Testis (tissue), 2 donors: ENCODE measurements at regions not wholly inside any gene's neighbourhood (a gene's known extent, or its start where the extent isn't known, plus 50 kb on each side); places are given as distances from the start of the nearest gene placed in this dataset.

Experiments
- DNase-seq: peaks from one replicate; pipeline ENCODE4 v3.0.0-alpha.2; 2019
- H3K27ac ChIP-seq, 2 donors: fragments of 200-600 bp; sonication (generic); one replicate each; pipeline ENCODE4 v1.5.1; 2019
- H3K27me3 ChIP-seq: fragments of 200-600 bp; sonication (generic); one replicate; pipeline ENCODE4 v1.5.1; 2019
- H3K36me3 ChIP-seq: fragments of 200-600 bp; sonication (generic); one replicate; pipeline ENCODE4 v1.5.1; 2017; ENCODE audit warnings: low read depth; ENCODE audit errors: missing control alignments
- H3K4me1 ChIP-seq: fragments of 200-600 bp; sonication (generic); one replicate; pipeline ENCODE4 v1.5.1; 2019
- H3K4me3 ChIP-seq, 2 donors: fragments of 200-600 bp; sonication (generic); one replicate each; pipeline ENCODE4 v1.5.1; 2017 to 2019
- H3K9me3 ChIP-seq: fragments of 200-600 bp; sonication (generic); one replicate; pipeline ENCODE4 v1.5.1; 2017
- POLR2A ChIP-seq: fragments of 450-650 bp; IDR thresholded peaks from one replicate; pipeline ENCODE4 v1.6.1; 2017; ENCODE audit warnings: antibody characterized with exemption, mild to moderate bottlenecking, moderate library complexity
- WGBS, 2 donors: methylation state at CpG; one replicate each; pipeline ENCODE4 v1.1.5; 2018; 5-methylcytosine and 5-hydroxymethylcytosine counted together
- intact Hi-C: fragments of 100-400 bp; cut with DNase I; formaldehyde crosslinking; loops from one replicate; pipeline ENCODE4 v1.15.1; 2023; ENCODE audit warnings: low total_unique reads
- TF ChIP-seq, protein P1 (sequence below), 3 experiments: fragments of 450-650 bp in 2 of 3; fragments of 200-600 bp in 1 of 3; sonication (generic) in 1 of 3; IDR thresholded peaks; one replicate each; pipeline ENCODE4 v1.5.1; 2016 to 2019; ENCODE audit warnings: antibody characterized with exemption in 3 of 3, mild to moderate bottlenecking in 2 of 3, moderate library complexity in 1 of 3

DNA sequence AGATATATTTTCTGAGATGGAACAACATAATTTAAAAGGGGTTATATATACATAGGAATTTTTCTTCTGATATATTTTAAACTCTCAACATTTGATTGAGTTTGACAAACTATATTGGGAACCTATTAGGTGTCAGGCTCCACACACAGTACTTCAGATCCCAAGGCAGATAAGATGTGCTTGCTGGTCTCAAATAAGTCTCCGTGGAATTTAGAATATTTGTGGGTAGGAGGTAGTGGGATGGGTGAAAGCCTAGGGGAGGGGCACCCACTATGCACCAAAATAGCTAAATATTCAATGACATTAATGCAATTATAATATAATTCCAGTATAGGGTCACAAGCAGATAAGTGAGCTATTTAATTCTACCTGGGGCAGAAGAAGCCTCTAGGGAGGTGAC, 81.5 kb downstream of the ARL4A start:
- Histone ChIP-seq H3K27me3 (no peaks in the 10 kb centered on the region), H3K9me3 (no peaks in the 10 kb centered on the region), H3K4me1 (no peaks in the 10 kb centered on the region), H3K36me3 (no peaks in the 10 kb centered on the region), H3K27ac (no peak overlapping the region), H3K4me3 (no peak overlapping the region)
- WGBS, 2 donors = 75% methylated on average over 1 of the region's 1 CpG
- DNase-seq = no peak
- intact Hi-C loops = no loop called here
- TF ChIP-seq, protein P1, sequence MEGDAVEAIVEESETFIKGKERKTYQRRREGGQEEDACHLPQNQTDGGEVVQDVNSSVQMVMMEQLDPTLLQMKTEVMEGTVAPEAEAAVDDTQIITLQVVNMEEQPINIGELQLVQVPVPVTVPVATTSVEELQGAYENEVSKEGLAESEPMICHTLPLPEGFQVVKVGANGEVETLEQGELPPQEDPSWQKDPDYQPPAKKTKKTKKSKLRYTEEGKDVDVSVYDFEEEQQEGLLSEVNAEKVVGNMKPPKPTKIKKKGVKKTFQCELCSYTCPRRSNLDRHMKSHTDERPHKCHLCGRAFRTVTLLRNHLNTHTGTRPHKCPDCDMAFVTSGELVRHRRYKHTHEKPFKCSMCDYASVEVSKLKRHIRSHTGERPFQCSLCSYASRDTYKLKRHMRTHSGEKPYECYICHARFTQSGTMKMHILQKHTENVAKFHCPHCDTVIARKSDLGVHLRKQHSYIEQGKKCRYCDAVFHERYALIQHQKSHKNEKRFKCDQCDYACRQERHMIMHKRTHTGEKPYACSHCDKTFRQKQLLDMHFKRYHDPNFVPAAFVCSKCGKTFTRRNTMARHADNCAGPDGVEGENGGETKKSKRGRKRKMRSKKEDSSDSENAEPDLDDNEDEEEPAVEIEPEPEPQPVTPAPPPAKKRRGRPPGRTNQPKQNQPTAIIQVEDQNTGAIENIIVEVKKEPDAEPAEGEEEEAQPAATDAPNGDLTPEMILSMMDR (IDR thresholded peaks at IDR 0.05) = no peak
- TF ChIP-seq POLR2A = no peak

DNA sequence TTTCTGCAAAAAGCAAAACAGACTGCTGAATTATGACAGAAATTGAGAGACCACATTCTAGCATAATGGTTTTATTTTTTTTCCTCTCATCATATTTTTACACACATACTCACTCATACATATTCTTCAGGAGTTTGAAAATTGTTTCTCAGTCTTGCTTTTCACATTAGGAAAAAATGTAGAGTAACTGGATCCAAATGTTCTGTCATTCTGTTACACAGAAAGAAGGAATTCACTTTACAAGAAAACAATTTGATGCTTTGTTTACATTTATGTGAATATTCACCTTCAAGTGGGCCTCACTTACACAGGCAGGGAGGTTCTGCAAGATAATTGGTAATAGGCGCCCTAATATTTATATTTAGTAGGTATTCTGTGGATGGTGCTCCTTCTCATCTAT, 82.0 kb downstream of the ARL4A start:
- Histone ChIP-seq H3K27ac (no peak overlapping the region), H3K36me3 (no peaks in the 10 kb centered on the region), H3K9me3 (no peaks in the 10 kb centered on the region), H3K4me3 (no peak overlapping the region), H3K4me1 (no peaks in the 10 kb centered on the region), H3K27me3 (no peaks in the 10 kb centered on the region)
- TF ChIP-seq, protein P1 (IDR thresholded peaks at IDR 0.05) = no peak
- no peak for TF ChIP-seq POLR2A
- no peak for DNase-seq
- WGBS, 2 donors = 86 to 91% methylated on average over 1 of the region's 1 CpG
- intact Hi-C loops = no loop called here

DNA sequence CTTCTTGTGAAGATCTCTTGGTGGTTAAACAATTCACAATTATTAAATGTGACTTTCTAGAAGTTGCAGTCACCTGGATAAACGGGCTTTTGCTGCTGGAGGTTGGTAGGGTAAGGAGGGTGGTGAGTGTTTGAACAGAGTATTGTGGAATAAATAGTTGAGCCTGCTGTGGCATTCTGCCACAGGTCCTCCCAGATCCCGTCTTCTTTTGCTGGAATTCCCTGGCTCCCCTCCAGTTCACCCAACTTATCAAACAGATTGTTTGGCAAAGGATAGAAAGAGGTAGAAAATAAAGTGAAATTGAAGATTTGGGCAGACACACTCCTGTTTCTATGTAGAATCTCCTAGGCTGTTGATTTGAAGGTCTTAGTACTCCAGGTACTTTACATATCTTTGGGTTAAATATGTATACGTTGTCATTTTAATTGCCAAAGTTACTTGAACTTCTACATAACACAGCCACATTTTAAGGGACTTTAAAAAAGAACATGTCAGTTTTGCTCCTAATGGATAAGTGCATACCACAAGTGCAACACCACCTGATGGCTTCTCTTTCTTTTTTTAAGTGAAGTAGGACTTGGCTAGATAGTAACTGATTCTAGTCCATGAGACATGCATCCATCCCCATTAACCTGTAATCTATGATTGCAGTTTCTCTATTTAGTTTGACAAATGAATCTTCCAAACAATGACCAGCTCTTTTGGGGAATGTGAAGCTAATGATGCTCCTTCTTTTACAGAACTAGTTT, 83.0 kb downstream of the ARL4A start:
- TF ChIP-seq, protein P1 (IDR thresholded peaks at IDR 0.05) = no peak
- TF ChIP-seq POLR2A = no peak
- no peaks in the 10 kb centered on the region for H3K36me3 ChIP-seq
- H3K4me1 ChIP-seq = no peaks in the 10 kb centered on the region
- no peak overlapping the region for H3K4me3 ChIP-seq
- no peaks in the 10 kb centered on the region for H3K27me3 ChIP-seq
- peak; percentile 26 for DNase-seq
- intact Hi-C loops = no loop called here
- H3K9me3 ChIP-seq = no peaks in the 10 kb centered on the region
- H3K27ac ChIP-seq = no peak overlapping the region
- 36 to 48% methylated on average over 3 of the region's 3 CpGs for WGBS, 2 donors

DNA sequence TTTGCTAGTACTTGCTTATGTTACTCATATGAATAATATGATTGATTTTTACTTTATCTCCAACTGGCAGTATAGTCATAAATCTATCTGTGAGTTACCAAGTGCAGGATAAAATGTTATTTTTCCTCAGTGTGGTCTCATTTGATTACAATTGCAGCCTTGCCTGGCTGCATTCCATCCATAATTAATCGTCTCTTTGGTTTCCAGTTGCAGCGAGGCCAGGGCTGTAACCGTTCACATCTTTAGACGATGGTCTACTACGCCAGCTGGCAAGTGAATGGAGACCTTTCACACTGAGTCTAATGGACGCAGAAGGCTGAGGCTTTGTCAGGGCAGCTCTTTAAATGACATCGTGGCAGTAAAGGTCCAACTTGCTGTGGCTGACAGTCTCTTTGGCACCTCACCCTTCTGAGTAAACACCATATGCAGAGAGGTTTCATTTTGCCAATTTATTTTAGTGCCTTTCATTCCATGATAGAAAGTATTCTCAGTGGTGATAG, 84.0 kb downstream of the ARL4A start:
- intact Hi-C loops = no loop called here
- WGBS, 2 donors = 18 to 28% methylated on average over 7 of the region's 7 CpGs
- no peak overlapping the region for H3K27ac ChIP-seq
- no peaks in the 10 kb centered on the region for H3K4me1 ChIP-seq
- peak; percentile 33 for DNase-seq
- H3K27me3 ChIP-seq = no peaks in the 10 kb centered on the region
- H3K4me3 ChIP-seq = no peak overlapping the region
- H3K36me3 ChIP-seq = no peaks in the 10 kb centered on the region
- H3K9me3 ChIP-seq = no peaks in the 10 kb centered on the region
- no peak for TF ChIP-seq POLR2A
- TF ChIP-seq, protein P1 (IDR thresholded peaks at IDR 0.05) = no peak

DNA sequence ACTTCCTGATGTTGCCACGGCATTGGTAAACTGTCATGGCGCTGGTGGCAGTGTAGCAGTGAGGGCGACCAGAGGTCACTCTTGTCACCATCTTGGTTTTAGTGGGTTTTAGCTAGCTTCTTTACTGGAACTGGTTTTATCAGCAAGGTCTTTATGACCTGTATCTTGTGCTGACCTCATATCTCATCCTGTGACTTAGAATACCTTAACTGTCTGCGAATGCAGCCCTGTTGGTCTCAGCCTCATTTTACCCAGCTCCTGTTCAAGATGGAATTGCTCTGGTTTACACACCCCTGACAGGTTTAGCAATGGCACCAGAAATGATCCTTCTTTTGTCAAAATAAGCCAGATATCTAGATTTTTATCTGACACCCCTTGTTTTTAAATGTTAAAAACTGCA, 85.3 kb downstream of the ARL4A start:
- no peak overlapping the region for H3K27ac ChIP-seq

More for the DNA sequence above, 85.3 kb downstream of the ARL4A start:
- 96% methylated on average over 4 of the region's 4 CpGs for WGBS, 2 donors
- no peak for DNase-seq
- Histone ChIP-seq H3K9me3 (no peaks in the 10 kb centered on the region), H3K27me3 (no peaks in the 10 kb centered on the region), H3K36me3 (no peaks in the 10 kb centered on the region), H3K4me3 (no peak overlapping the region), H3K4me1 (no peaks in the 10 kb centered on the region)
- TF ChIP-seq POLR2A = no peak
- intact Hi-C loops = no loop called here
